SU-DHL-6 (cell line): ENCODE measurements at regions not wholly inside any gene's neighbourhood (a gene's known extent, or its start where the extent isn't known, plus 50 kb on each side); places are given as distances from the start of the nearest gene placed in this dataset.

Source experiments
- H2AFZ ChIP-seq: fragments of 200-600 bp; sonication (generic); 2 replicates; pipeline ENCODE4 v1.6.1; 2014; ENCODE audit warnings: low read depth, mild to moderate bottlenecking, moderate library complexity, mixed read lengths, antibody characterized with exemption, low read length; ENCODE audit not compliant: severe bottlenecking
- H3F3A ChIP-seq: fragments of 200-600 bp; shearing (Covaris generic); 2 replicates; pipeline ENCODE4 v1.6.0; 2016; ENCODE audit warnings: antibody characterized with exemption, mild to moderate bottlenecking; ENCODE audit not compliant: insufficient read depth
- H3K27ac ChIP-seq: fragments of 200-600 bp; sonication (generic); 2 replicates; pipeline ENCODE4 v1.5.1; 2016; ENCODE audit warnings: low read depth, mild to moderate bottlenecking, low read length, moderate library complexity, mixed read lengths
- H3K27me3 ChIP-seq: fragments of 200-600 bp; sonication (generic), shearing (Covaris generic); 2 replicates; pipeline ENCODE4 v1.6.0; 2014; ENCODE audit warnings: mild to moderate bottlenecking, low read length
- H3K36me3 ChIP-seq: fragments of 200-600 bp; sonication (generic); 2 replicates; pipeline ENCODE4 v1.6.1; 2014; ENCODE audit warnings: mild to moderate bottlenecking, low read length, mixed read lengths
- H3K4me2 ChIP-seq: fragments of 300-600, 200-600 bp; shearing (Covaris generic), sonication (generic); 2 replicates; pipeline ENCODE4 v1.6.0; 2014; ENCODE audit warnings: low read length, low read depth, mild to moderate bottlenecking; ENCODE audit not compliant: poor library complexity, severe bottlenecking
- H3K4me3 ChIP-seq: fragments of 200-600 bp; sonication (generic); 2 replicates; pipeline ENCODE4 v1.5.1; 2014; ENCODE audit warnings: antibody characterized with exemption, low read length, mild to moderate bottlenecking, mixed read lengths; ENCODE audit not compliant: insufficient read depth, poor library complexity, severe bottlenecking
- H3K79me2 ChIP-seq: fragments of 200-600 bp; sonication (generic); 2 replicates; pipeline ENCODE4 v1.6.1; 2014; ENCODE audit warnings: mild to moderate bottlenecking, low read length, moderate library complexity; ENCODE audit not compliant: insufficient read depth
- H3K9ac ChIP-seq: fragments of 200-600 bp; sonication (generic); 2 replicates; pipeline ENCODE4 v1.7.0; 2014; ENCODE audit warnings: mild to moderate bottlenecking, low read length
- H3K9me2 ChIP-seq: fragments of 200-600 bp; sonication (generic); replicated peaks from 2 replicates; pipeline ENCODE4 v1.6.1; 2014; ENCODE audit warnings: low read length; ENCODE audit not compliant: insufficient read depth
- H3K9me3 ChIP-seq: fragments of 200-600 bp; sonication (generic); 2 replicates; pipeline ENCODE4 v1.6.1; 2014; ENCODE audit warnings: low read length, mixed read lengths; ENCODE audit not compliant: insufficient read depth
- H4K20me1 ChIP-seq: fragments of 200-600 bp; sonication (generic); 2 replicates; pipeline ENCODE4 v1.6.1; 2014; ENCODE audit warnings: low read depth, mild to moderate bottlenecking, antibody characterized with exemption, low read length, moderate library complexity, mixed read lengths
- EZH2phosphoT487 ChIP-seq: fragments of 200-600 bp; sonication (generic), shearing (Covaris generic); conservative IDR thresholded peaks from 2 replicates; pipeline ENCODE4 v1.6.1; 2018; ENCODE audit warnings: mild to moderate bottlenecking, antibody characterized with exemption, low read length, moderate library complexity, mixed read lengths
- TF ChIP-seq, protein P1 (sequence below): fragments of 200-600 bp; sonication (generic); IDR thresholded peaks from one replicate; pipeline ENCODE4 v1.5.1; 2017; ENCODE audit warnings: antibody characterized with exemption, mild to moderate bottlenecking, low read length, moderate library complexity; ENCODE audit not compliant: insufficient read depth, poor library complexity, severe bottlenecking

DNA sequence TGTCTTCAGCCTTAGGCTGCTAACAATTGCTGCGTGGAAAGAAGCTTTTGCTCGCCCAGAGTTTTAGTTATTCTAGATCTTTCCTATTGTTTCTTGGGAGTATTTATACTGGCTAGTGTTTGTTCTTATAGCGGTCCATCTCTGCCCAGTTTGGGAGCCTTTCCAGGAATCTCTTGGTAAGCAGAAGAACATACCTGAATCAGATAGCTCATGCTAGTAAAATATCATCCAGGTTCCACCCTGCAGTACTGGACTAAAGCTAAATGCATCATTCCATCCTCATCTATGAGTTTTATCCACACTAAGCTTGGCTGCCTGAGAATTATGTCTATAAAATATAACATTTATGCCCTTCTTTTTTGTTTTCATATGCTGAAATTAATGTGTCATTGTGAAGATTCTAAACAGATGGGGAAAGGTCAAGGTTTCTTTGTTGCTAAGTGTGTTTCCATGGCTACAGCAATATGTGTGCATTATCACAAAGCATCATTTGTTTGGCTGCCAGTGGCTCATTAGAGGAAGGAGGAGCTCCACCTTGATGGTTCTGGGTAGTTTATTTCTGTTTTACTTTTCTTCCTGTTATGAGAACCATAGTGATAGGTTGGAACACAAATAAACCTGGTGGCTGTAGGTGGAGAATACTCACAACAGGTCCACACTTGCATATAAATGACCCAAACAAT is 182.8 kb downstream of the PIK3C3 start:
- no peaks in the 10 kb centered on the region for H3K36me3 ChIP-seq
- H3K9me3 ChIP-seq = peaks cover 26% of the 10 kb centered on the region; the same call in 1 of the 2 replicates
- no peak for TF ChIP-seq EZH2phosphoT487
- TF ChIP-seq, protein P1, sequence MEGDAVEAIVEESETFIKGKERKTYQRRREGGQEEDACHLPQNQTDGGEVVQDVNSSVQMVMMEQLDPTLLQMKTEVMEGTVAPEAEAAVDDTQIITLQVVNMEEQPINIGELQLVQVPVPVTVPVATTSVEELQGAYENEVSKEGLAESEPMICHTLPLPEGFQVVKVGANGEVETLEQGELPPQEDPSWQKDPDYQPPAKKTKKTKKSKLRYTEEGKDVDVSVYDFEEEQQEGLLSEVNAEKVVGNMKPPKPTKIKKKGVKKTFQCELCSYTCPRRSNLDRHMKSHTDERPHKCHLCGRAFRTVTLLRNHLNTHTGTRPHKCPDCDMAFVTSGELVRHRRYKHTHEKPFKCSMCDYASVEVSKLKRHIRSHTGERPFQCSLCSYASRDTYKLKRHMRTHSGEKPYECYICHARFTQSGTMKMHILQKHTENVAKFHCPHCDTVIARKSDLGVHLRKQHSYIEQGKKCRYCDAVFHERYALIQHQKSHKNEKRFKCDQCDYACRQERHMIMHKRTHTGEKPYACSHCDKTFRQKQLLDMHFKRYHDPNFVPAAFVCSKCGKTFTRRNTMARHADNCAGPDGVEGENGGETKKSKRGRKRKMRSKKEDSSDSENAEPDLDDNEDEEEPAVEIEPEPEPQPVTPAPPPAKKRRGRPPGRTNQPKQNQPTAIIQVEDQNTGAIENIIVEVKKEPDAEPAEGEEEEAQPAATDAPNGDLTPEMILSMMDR = no peak
- no peak overlapping the region for H3K4me3 ChIP-seq
- H3F3A ChIP-seq = no peaks in the 10 kb centered on the region
- H3K9ac ChIP-seq = no peak overlapping the region
- no peaks in the 10 kb centered on the region for H3K79me2 ChIP-seq
- H3K4me2 ChIP-seq = no peak overlapping the region
- 0 out of 2 replicates have a peak, but pooled peaks cover 5% of the 10 kb centered on the region for H3K9me2 ChIP-seq
- H2AFZ ChIP-seq = no peak overlapping the region
- H3K27me3 ChIP-seq = no peaks in the 10 kb centered on the region
- no peak overlapping the region for H3K27ac ChIP-seq
- no peaks in the 10 kb centered on the region for H4K20me1 ChIP-seq

DNA sequence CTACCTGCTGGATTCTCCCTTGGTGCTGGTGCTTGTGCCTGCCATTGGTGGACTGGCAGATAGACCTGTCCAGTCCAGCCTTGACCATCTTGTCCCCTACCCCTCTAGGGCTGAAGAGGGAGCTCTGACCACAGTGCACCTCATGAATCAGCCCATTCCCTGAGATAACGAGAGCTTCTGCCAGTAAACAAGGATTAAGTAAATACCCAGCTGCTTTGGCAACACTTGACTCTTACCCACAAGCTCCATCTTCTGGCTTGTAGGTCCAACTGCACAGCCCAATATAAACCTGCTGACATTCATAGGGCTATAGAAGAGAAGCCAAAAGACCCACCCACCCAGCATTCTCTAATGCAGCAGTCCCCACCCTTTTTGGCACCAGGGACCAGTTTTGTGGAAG is 186.4 kb downstream of the PIK3C3 start:
- Histone ChIP-seq H3K4me2 (no peak overlapping the region), H3F3A (no peaks in the 10 kb centered on the region), H2AFZ (no peak overlapping the region), H3K27ac (no peak overlapping the region), H3K9me3 (peaks cover 26% of the 10 kb centered on the region; the same call in 1 of the 2 replicates), H3K79me2 (no peaks in the 10 kb centered on the region), H3K9me2 (0 out of 2 replicates have a peak, but pooled peaks cover 4% of the 10 kb centered on the region), H4K20me1 (no peaks in the 10 kb centered on the region), H3K9ac (no peak overlapping the region), H3K4me3 (no peak overlapping the region), H3K27me3 (no peaks in the 10 kb centered on the region), H3K36me3 (no peaks in the 10 kb centered on the region)
- TF ChIP-seq EZH2phosphoT487 = no peak
- TF ChIP-seq, protein P1 = no peak

DNA sequence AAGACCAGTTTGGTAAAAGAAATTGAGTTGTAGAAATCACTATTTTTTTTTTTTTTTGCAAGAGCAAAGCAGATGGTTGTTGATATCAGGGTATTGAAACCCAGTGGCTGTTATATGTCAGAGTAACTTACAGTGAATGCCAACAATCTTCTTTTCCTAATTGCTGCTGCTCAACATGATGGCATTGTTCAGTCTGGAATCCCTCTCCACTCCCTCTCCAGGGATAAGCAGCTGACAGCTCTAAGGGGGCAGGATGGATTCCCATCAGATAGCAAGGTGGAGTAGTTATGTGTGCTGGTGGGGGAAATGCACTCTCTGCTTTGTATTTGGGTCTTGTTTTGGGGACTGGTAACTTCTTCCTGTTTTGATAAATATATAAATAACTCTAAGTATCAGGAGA is 200.0 kb downstream of the PIK3C3 start:
- Histone ChIP-seq H3K36me3 (no peaks in the 10 kb centered on the region), H3K27me3 (no peaks in the 10 kb centered on the region), H3F3A (no peaks in the 10 kb centered on the region), H3K4me3 (no peak overlapping the region), H3K9me3 (no peaks in the 10 kb centered on the region), H4K20me1 (no peaks in the 10 kb centered on the region), H3K27ac (no peak overlapping the region), H3K79me2 (no peaks in the 10 kb centered on the region), H3K9ac (no peak overlapping the region), H3K9me2 (no peaks in the 10 kb centered on the region), H2AFZ (no peak overlapping the region), H3K4me2 (no peak overlapping the region)
- no peak for TF ChIP-seq EZH2phosphoT487
- TF ChIP-seq, protein P1 = no peak
